Vagina (tissue), 2 donors: ENCODE measurements at regions not wholly inside any gene's neighbourhood (a gene's known extent, or its start where the extent isn't known, plus 50 kb on each side); places are given as distances from the start of the nearest gene placed in this dataset.

Source experiments
- DNase-seq, 2 donors: peaks; one replicate each; pipeline ENCODE4 v3.0.0-alpha.2; 2017; ENCODE audit errors: extremely low spot score in 2 of 2
- H3K27ac ChIP-seq: fragments of 200-600 bp; sonication (generic); one replicate; pipeline ENCODE4 v1.5.1; 2019
- H3K27me3 ChIP-seq: fragments of 200-600 bp; sonication (generic); one replicate; pipeline ENCODE4 v1.5.1; 2019
- H3K36me3 ChIP-seq, 2 donors: fragments of 200-600 bp; sonication (generic); one replicate each; pipeline ENCODE4 v1.5.1; 2017 to 2019
- H3K4me1 ChIP-seq: fragments of 200-600 bp; sonication (generic); one replicate; pipeline ENCODE4 v1.5.1; 2019
- H3K4me3 ChIP-seq, 2 donors: fragments of 200-600 bp; sonication (generic); 1 replicate in 1 of 2; 2 replicates in 1 of 2; pipeline ENCODE4 v1.5.1; 2016 to 2019
- H3K9me3 ChIP-seq: fragments of 200-600 bp; sonication (generic); one replicate; pipeline ENCODE4 v1.5.1; 2019
- POLR2A ChIP-seq, 2 donors: fragments of 450-650 bp; IDR thresholded peaks; one replicate each; pipeline ENCODE4 v1.6.1; 2017; ENCODE audit warnings: antibody characterized with exemption in 2 of 2, mild to moderate bottlenecking in 2 of 2, moderate library complexity in 2 of 2
- POLR2AphosphoS5 ChIP-seq, 2 donors: sonication (generic); formaldehyde crosslinking; IDR thresholded peaks; one replicate each; pipeline ENCODE4 v1.9.0; 2017; ENCODE audit warnings: antibody characterized with exemption in 2 of 2, mild to moderate bottlenecking in 2 of 2, low read depth in 1 of 2; ENCODE audit not compliant: insufficient read depth in 1 of 2
- intact Hi-C: fragments of 100-400 bp; cut with DNase I; formaldehyde crosslinking; loops from one replicate; pipeline ENCODE4 v1.15.1; 2023
- TF ChIP-seq, protein P1 (sequence below), 3 experiments: fragments of 450-650 bp in 2 of 3; fragments of 200-600 bp in 1 of 3; sonication (generic) in 1 of 3; IDR thresholded peaks; one replicate each; pipeline ENCODE4 v1.5.1; 2017 to 2019; ENCODE audit warnings: antibody characterized with exemption in 3 of 3, mild to moderate bottlenecking in 2 of 3, moderate library complexity in 2 of 3

DNA sequence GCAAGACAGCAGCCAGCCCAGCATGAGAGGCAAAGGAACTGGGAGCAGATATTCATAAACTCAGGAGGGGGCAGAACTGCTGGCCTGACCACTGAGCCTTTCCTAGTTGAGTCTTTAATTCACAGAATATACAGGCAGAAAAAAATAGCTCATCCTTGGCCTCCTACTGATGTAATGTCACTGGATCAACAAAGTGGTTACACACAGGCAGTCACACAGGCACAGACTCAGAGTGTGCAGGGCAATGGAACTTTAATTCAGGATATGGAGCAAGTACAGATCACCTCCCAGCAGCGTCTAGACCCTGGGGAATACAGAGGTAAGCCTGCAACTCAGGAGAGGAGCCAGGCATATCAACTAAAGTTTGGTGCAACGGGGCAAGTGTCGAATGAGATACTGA lies 75.4 kb downstream of the TNP1 start:
- DNase-seq = no peak
- no peaks in the 10 kb centered on the region for H3K9me3 ChIP-seq
- intact Hi-C loops = loop anchor here (10.0 kb wide), 1 partner anchor 440 kb away; no protein-coding TSS in a partner anchor
- H3K27ac ChIP-seq = no peak overlapping the region
- no peaks in the 10 kb centered on the region for H3K27me3 ChIP-seq
- TF ChIP-seq POLR2A (IDR thresholded peaks at IDR 0.05) = no peak
- TF ChIP-seq POLR2AphosphoS5 (IDR thresholded peaks at IDR 0.05; ENCODE audit: insufficient read depth in 1 of 2, low read depth in 1 of 2) = no peak
- TF ChIP-seq, protein P1, sequence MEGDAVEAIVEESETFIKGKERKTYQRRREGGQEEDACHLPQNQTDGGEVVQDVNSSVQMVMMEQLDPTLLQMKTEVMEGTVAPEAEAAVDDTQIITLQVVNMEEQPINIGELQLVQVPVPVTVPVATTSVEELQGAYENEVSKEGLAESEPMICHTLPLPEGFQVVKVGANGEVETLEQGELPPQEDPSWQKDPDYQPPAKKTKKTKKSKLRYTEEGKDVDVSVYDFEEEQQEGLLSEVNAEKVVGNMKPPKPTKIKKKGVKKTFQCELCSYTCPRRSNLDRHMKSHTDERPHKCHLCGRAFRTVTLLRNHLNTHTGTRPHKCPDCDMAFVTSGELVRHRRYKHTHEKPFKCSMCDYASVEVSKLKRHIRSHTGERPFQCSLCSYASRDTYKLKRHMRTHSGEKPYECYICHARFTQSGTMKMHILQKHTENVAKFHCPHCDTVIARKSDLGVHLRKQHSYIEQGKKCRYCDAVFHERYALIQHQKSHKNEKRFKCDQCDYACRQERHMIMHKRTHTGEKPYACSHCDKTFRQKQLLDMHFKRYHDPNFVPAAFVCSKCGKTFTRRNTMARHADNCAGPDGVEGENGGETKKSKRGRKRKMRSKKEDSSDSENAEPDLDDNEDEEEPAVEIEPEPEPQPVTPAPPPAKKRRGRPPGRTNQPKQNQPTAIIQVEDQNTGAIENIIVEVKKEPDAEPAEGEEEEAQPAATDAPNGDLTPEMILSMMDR (IDR thresholded peaks at IDR 0.05) = no peak
- H3K36me3 ChIP-seq = no peaks in the 10 kb centered on the region
- no peak overlapping the region for H3K4me3 ChIP-seq
- H3K4me1 ChIP-seq = peaks cover 2% of the 10 kb centered on the region

DNA sequence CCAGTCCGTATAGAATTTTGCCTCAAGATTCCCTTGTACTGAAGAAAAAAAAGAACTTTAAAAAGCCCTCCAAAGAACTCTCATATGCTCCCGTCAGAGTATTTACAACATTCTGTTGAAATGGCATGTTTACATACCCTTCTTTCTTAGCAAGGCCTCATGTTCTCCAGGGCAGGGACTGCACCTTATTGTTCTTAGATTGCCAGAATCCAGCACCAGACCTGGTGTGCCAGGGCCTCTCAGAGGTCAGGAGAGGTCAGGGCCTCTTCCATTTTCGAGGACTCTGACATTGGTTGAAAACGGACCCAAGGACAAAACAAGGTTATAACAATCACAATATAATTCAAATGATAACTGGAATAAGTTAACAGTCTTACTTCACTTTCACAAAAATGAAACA lies 78.2 kb downstream of the TNP1 start:
- Histone ChIP-seq H3K27ac (no peak overlapping the region), H3K4me1 (no peaks in the 10 kb centered on the region), H3K27me3 (no peaks in the 10 kb centered on the region), H3K36me3 (no peaks in the 10 kb centered on the region), H3K4me3 (no peak overlapping the region), H3K9me3 (no peaks in the 10 kb centered on the region)
- no peak for DNase-seq
- intact Hi-C loops = loop anchor here (10.0 kb wide), 1 partner anchor 443 kb away; no protein-coding TSS in a partner anchor
- TF ChIP-seq POLR2AphosphoS5 (IDR thresholded peaks at IDR 0.05; ENCODE audit: insufficient read depth in 1 of 2, low read depth in 1 of 2) (no peak), POLR2A (IDR thresholded peaks at IDR 0.05) (no peak)

DNA sequence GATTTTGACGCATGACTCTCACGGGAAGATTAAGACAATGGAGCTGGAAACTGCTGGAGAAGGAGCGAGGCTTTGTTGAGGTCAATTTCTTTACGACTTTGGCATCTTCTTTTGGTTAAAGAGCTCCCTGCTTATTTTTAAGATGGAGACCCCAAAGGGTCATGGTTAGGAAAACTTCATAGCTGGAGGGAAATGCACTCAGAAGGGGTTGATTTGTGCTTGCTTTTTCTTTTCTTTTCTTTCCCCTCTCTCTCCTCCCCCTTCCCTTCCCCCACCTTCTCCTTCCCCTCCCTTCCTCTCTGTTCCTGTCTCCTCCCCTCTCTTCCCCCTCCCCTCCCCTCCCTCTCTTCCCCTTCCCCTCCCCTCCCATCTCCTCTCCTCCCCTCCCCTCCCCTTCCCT lies 79.0 kb downstream of the TNP1 start:
- no peak for TF ChIP-seq POLR2AphosphoS5 (IDR thresholded peaks at IDR 0.05; ENCODE audit: insufficient read depth in 1 of 2, low read depth in 1 of 2)
- TF ChIP-seq, protein P1 (IDR thresholded peaks at IDR 0.05) = no peak
- TF ChIP-seq POLR2A (IDR thresholded peaks at IDR 0.05) = no peak
- Histone ChIP-seq H3K4me3 (no peak overlapping the region), H3K9me3 (no peaks in the 10 kb centered on the region), H3K27me3 (no peaks in the 10 kb centered on the region), H3K36me3 (no peaks in the 10 kb centered on the region), H3K4me1 (no peaks in the 10 kb centered on the region), H3K27ac (no peak overlapping the region)
- intact Hi-C loops = loop anchor here (10.0 kb wide), 1 partner anchor 444 kb away; no protein-coding TSS in a partner anchor
- no peak for DNase-seq

DNA sequence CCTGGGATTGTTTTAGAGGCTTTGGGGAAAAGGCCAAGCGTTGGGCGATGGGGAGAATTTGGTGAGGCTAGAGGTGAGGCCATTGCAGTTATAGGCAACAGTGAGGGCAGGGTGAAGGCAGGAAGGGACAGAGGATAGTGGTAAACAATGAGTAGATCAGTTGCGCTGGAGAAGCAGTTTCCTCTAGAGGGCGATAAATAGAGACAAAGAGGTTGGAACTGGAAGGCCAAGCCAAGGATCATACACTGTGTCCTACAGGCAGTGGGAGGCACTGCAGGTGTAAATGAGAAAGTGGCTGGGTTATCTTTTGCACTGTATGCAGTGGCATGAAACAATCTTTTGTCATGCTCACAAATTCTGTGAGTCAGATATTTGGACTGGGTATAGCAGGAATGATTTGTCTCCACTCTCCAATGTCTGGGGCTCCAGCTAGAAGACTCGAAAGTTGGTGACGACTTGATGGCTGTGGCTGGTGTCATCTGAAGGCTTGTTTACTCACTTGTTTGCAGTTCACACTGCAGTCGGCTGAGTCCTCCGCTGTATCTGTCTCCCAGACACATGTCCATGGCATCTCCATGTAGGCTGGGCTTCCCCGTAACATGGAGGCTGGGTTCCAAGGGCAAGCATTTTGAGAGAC lies 82.1 kb downstream of the TNP1 start:
- H3K4me3 ChIP-seq = no peak overlapping the region
- H3K36me3 ChIP-seq = no peaks in the 10 kb centered on the region
- DNase-seq = no peak
- TF ChIP-seq, protein P1 (IDR thresholded peaks at IDR 0.05) = peak in 1 of 3 experiments; percentile 16
- no peak for TF ChIP-seq POLR2A (IDR thresholded peaks at IDR 0.05)
- H3K9me3 ChIP-seq = no peaks in the 10 kb centered on the region
- H3K4me1 ChIP-seq = peaks cover 11% of the 10 kb centered on the region
- no peak overlapping the region for H3K27ac ChIP-seq
- H3K27me3 ChIP-seq = no peaks in the 10 kb centered on the region
- intact Hi-C loops = loop anchor here (5.0 kb wide), 1 partner anchor 65 kb away; no protein-coding TSS in a partner anchor

DNA sequence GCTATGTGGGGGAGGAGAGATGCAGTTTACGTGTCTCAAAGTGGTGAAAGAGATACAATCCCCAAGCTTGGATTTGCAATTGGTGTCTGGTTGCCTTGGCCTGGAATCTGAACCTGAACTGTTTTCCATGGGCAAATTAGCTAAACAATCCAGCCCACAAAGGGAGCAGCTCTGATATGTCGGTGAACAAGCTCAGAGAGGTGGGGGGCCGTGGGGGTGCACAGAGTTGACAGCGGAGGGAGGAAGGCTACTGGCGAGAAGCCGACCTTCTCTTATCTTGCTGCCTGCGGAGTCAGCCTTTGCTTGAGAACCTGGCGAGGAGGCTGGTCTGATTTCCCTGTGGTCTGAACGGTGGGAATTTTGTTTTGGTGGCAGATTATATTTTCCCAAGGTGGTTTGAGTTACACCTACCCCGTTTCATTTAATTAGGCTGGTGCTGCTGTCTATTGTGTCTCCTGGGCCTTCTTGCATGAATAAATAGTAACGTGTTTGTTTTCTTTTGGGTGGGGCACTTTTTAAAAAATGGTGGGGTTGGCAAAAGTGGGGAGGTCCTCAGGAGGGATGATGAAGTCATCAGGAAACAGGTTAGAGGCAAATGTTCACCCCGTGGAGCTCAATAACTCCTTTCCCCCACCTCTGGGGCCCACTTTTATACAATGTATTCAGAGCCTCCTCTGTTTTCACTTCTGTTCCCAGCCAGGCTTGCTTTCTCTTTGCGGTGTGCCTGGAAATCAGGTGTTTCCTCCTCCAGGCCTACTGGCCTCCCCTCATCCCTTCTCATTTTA lies 80.9 kb upstream of the IGFBP5 start:
- Histone ChIP-seq H3K27ac (no peak overlapping the region), H3K9me3 (no peaks in the 10 kb centered on the region), H3K27me3 (no peaks in the 10 kb centered on the region), H3K4me3 (no peak overlapping the region), H3K36me3 (no peaks in the 10 kb centered on the region), H3K4me1 (peaks cover 11% of the 10 kb centered on the region)
- intact Hi-C loops = loop anchor here (5.0 kb wide), 1 partner anchor 64 kb away; no protein-coding TSS in a partner anchor
- no peak for DNase-seq
- TF ChIP-seq POLR2AphosphoS5 (IDR thresholded peaks at IDR 0.05; ENCODE audit: insufficient read depth in 1 of 2, low read depth in 1 of 2) (no peak), POLR2A (IDR thresholded peaks at IDR 0.05) (no peak)
- TF ChIP-seq, protein P1 (IDR thresholded peaks at IDR 0.05) = no peak
